Fibroblast of mammary gland (primary cell): ENCODE measurements at regions not wholly inside any gene's neighbourhood (a gene's known extent, or its start where the extent isn't known, plus 50 kb on each side); places are given as distances from the start of the nearest gene placed in this dataset.

ENCODE experiments used
- DNase-seq: peaks from one replicate; pipeline ENCODE4 v3.0.0-alpha.2; 2010; ENCODE audit warnings: low read depth
- H3K4me3 ChIP-seq: 2 replicates; pipeline ENCODE4 v1.5.1; 2011; ENCODE audit warnings: low read depth, mild to moderate bottlenecking, low read length, moderate library complexity; ENCODE audit not compliant: control insufficient read depth
- CTCF ChIP-seq: conservative IDR thresholded peaks from 2 replicates; pipeline ENCODE4 v1.5.1; 2011; ENCODE audit warnings: low read depth, low read length, inconsistent platforms; ENCODE audit not compliant: control insufficient read depth, insufficient read depth

- no peak overlapping the region for H3K4me3 ChIP-seq
- TF ChIP-seq CTCF: no peak
- no peak for DNase-seq
Observed at GRCh38 chr4:136088211-136088867, 1444.0 kb downstream of the PCDH18 start.

GRCh38 chr4:136078976-136079375 lies 1453.3 kb downstream of the PCDH18 start:
- TF ChIP-seq CTCF: no peak
- H3K4me3 ChIP-seq: no peak overlapping the region
- DNase-seq: peak; percentile 3

- no peak for TF ChIP-seq CTCF
- no peak overlapping the region for H3K4me3 ChIP-seq
- DNase-seq: no peak
Observed at GRCh38 chr4:136056748-136057147, 1475.5 kb downstream of the PCDH18 start.

- H3K4me3 ChIP-seq: no peak overlapping the region
- DNase-seq: no peak
- no peak for TF ChIP-seq CTCF
Observed at GRCh38 chr4:136055360-136055759, 1476.9 kb downstream of the PCDH18 start.

GRCh38 chr4:136036744-136037143 lies 1495.5 kb downstream of the PCDH18 start:
- peak; percentile 83 for DNase-seq
- no peak for TF ChIP-seq CTCF
- no peak overlapping the region for H3K4me3 ChIP-seq

GRCh38 chr4:136032391-136032790 lies 1499.9 kb downstream of the PCDH18 start:
- no peak for TF ChIP-seq CTCF
- DNase-seq: no peak

GRCh38 chr4:136025540-136025939 lies 1506.8 kb downstream of the PCDH18 start:
- DNase-seq: no peak
- no peak overlapping the region for H3K4me3 ChIP-seq

More at GRCh38 chr4:136032391-136032790, 1499.9 kb downstream of the PCDH18 start:
- no peak overlapping the region for H3K4me3 ChIP-seq

More at GRCh38 chr4:136025540-136025939, 1506.8 kb downstream of the PCDH18 start:
- no peak for TF ChIP-seq CTCF
